ENCODE measurements at regions not wholly inside any gene's neighbourhood (a gene's known extent, or its start where the extent isn't known, plus 50 kb on each side); places are given as distances from the start of the nearest gene placed in this dataset.

DNA sequence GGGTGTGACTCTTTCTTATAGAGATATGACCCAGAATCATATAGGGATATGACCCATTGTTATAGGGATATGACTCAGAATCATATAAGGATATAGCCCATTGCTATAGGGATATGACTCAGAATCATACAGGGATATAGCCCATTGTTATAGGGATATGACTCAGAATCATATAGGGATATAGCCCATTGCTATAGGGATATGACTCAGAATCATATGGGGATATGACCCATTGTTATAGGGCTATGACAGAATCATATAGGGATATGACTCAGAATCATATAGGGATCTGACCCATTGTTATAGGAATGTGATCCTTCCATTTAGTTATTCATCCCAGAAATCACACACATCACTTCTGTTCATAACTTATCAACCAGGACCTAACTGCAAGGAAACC, 312.2 kb upstream of the ADARB2 start:
- peaks cover 2% of the 10 kb centered on the region for H3K9me3 Mint-ChIP-seq
- DNase-seq: no peak
- H3K4me1 ChIP-seq (ENCODE audit: insufficient read depth, low read length): no peaks in the 10 kb centered on the region
- no peaks in the 10 kb centered on the region for H3K36me3 ChIP-seq (ENCODE audit: insufficient read depth, low read length)
- CTCF ChIA-PET: no interaction called here
- intact Hi-C loops (cut with DNase I, micrococcal nuclease): no loop called here
- H3K9me3 ChIP-seq (ENCODE audit: control insufficient read depth in 1 of 2, insufficient read depth in 1 of 2, low read length in 2 of 2): no peaks in the 10 kb centered on the region
- no peaks in the 10 kb centered on the region for H3K36me3 Mint-ChIP-seq (ENCODE audit: low read depth)
- H3K4me1 Mint-ChIP-seq (ENCODE audit: low read depth): no peaks in the 10 kb centered on the region
- H3K27me3 Mint-ChIP-seq: no peaks in the 10 kb centered on the region
- H3K27ac Mint-ChIP-seq: no peak overlapping the region
- no peak overlapping the region for H3K4me3 Mint-ChIP-seq
- H3K27ac ChIP-seq (ENCODE audit: low read depth in 1 of 2, low read length in 2 of 2): no peak overlapping the region
- no peak overlapping the region for H3K4me3 ChIP-seq (ENCODE audit: low read length)
- no peaks in the 10 kb centered on the region for H3K27me3 ChIP-seq (ENCODE audit: control insufficient read depth in 1 of 2, insufficient read depth in 2 of 2, low read length in 2 of 2)
- POLR2A ChIA-PET: no interaction called here
- ATAC-seq (ENCODE audit: poor library complexity): no peak
- TF ChIP-seq, protein P1, sequence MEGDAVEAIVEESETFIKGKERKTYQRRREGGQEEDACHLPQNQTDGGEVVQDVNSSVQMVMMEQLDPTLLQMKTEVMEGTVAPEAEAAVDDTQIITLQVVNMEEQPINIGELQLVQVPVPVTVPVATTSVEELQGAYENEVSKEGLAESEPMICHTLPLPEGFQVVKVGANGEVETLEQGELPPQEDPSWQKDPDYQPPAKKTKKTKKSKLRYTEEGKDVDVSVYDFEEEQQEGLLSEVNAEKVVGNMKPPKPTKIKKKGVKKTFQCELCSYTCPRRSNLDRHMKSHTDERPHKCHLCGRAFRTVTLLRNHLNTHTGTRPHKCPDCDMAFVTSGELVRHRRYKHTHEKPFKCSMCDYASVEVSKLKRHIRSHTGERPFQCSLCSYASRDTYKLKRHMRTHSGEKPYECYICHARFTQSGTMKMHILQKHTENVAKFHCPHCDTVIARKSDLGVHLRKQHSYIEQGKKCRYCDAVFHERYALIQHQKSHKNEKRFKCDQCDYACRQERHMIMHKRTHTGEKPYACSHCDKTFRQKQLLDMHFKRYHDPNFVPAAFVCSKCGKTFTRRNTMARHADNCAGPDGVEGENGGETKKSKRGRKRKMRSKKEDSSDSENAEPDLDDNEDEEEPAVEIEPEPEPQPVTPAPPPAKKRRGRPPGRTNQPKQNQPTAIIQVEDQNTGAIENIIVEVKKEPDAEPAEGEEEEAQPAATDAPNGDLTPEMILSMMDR (IDR thresholded peaks at IDR 0.05): no peak

DNA sequence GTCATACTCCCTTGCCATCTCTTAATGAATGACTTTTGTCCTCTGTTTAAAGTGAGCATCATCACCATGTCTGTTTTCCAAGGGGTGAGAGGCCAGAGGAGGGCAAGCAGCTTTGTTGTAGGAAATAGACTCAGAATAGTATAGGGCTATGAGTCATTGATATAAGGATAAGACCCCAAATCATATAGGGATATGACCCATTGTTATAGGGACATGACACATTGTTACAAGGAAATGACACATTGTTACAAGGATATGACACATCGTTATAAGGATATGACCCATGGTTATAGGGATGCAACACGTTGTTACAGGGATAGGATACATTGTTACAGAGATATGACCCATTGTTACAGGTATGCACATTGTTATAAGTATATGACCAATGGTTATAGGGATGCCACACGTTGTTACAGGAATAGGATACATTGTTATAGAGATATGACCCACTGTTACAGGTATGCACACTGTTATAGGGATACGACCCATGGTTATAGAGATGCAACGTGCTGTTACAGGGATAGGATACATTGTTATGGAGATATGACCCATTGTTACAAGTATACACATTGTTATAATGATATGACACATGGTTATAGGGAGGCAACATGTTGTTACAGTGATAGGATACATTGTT, 311.1 kb upstream of the ADARB2 start:
- H3K4me1 Mint-ChIP-seq (ENCODE audit: low read depth): no peaks in the 10 kb centered on the region

DNA sequence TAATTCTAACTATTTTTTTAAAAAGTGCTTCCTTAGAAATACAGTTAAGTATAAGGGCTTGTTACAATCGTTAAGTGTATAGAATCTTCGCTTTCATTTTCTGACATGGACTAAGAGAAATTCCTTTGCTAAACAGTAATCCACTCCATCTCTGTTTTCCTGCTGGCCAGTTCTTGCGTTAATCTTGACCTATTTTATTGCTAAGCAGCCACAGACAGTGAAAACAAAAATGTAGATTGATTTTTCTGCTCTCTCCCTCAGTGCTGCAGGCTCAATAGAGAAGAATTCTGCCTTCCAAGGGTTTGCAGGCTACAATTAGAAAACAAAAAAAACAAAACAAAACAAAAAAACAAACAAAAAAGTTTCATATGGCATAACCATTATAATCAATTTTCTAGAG, 310.4 kb upstream of the ADARB2 start:
- no peak overlapping the region for H3K4me3 Mint-ChIP-seq
- no peaks in the 10 kb centered on the region for H3K4me1 ChIP-seq (ENCODE audit: insufficient read depth, low read length)
- H3K9me3 ChIP-seq (ENCODE audit: control insufficient read depth in 1 of 2, insufficient read depth in 1 of 2, low read length in 2 of 2): peaks cover 0 to 5% of the 10 kb centered on the region in 2 experiments
- H3K27ac ChIP-seq (ENCODE audit: low read depth in 1 of 2, low read length in 2 of 2): no peak overlapping the region
- no peak overlapping the region for H3K27ac Mint-ChIP-seq
- no peaks in the 10 kb centered on the region for H3K27me3 Mint-ChIP-seq
- no peaks in the 10 kb centered on the region for H3K4me1 Mint-ChIP-seq (ENCODE audit: low read depth)
- no peak for DNase-seq
- H3K9me3 Mint-ChIP-seq: peaks cover 2% of the 10 kb centered on the region
- no peak for ATAC-seq (ENCODE audit: poor library complexity)
- H3K4me3 ChIP-seq (ENCODE audit: low read length): no peak overlapping the region
- H3K27me3 ChIP-seq (ENCODE audit: control insufficient read depth in 1 of 2, insufficient read depth in 2 of 2, low read length in 2 of 2): no peaks in the 10 kb centered on the region
- intact Hi-C loops (cut with DNase I, micrococcal nuclease): no loop called here
- no peaks in the 10 kb centered on the region for H3K36me3 ChIP-seq (ENCODE audit: insufficient read depth, low read length)
- POLR2A ChIA-PET: no interaction called here
- CTCF ChIA-PET: no interaction called here
- H3K36me3 Mint-ChIP-seq (ENCODE audit: low read depth): no peaks in the 10 kb centered on the region
- TF ChIP-seq, protein P1 (IDR thresholded peaks at IDR 0.05): no peak

More for the DNA sequence above, 311.1 kb upstream of the ADARB2 start:
- Histone ChIP-seq H3K4me3 (ENCODE audit: low read length) (no peak overlapping the region), H3K4me1 (ENCODE audit: insufficient read depth, low read length) (no peaks in the 10 kb centered on the region), H3K27ac (ENCODE audit: low read depth in 1 of 2, low read length in 2 of 2) (no peak overlapping the region), H3K27me3 (ENCODE audit: control insufficient read depth in 1 of 2, insufficient read depth in 2 of 2, low read length in 2 of 2) (no peaks in the 10 kb centered on the region), H3K36me3 (ENCODE audit: insufficient read depth, low read length) (no peaks in the 10 kb centered on the region), H3K9me3 (ENCODE audit: control insufficient read depth in 1 of 2, insufficient read depth in 1 of 2, low read length in 2 of 2) (peaks cover 0 to 4% of the 10 kb centered on the region in 2 experiments)
- TF ChIP-seq, protein P1 (IDR thresholded peaks at IDR 0.05): no peak
- ATAC-seq (ENCODE audit: poor library complexity): no peak
- peaks cover 2% of the 10 kb centered on the region for H3K9me3 Mint-ChIP-seq
- no peak overlapping the region for H3K4me3 Mint-ChIP-seq
- ChIA-PET POLR2A (no interaction called here), CTCF (no interaction called here)
- no peak overlapping the region for H3K27ac Mint-ChIP-seq
- no peaks in the 10 kb centered on the region for H3K36me3 Mint-ChIP-seq (ENCODE audit: low read depth)
- H3K27me3 Mint-ChIP-seq: no peaks in the 10 kb centered on the region
- no peak for DNase-seq
- intact Hi-C loops (cut with DNase I, micrococcal nuclease): no loop called here
